ENCODE measurements at regions not wholly inside any gene's neighbourhood (a gene's known extent, or its start where the extent isn't known, plus 50 kb on each side); places are given as distances from the start of the nearest gene placed in this dataset.

GRCh38 chr6:108771421-108771820, 76.8 kb upstream of the ARMC2 start:
- no peak for TF ChIP-seq CTCF (conservative IDR thresholded peaks at IDR 0.05 in 1 of 2, IDR thresholded peaks at IDR 0.05 in 1 of 2; ENCODE audit: extremely low read depth in 1 of 2, insufficient read depth in 1 of 2, low read depth in 1 of 2, low read length in 2 of 2)
- no peak for TF ChIP-seq EZH2 (IDR thresholded peaks at IDR 0.05; ENCODE audit: borderline replicate concordance, low read length)
